ENCODE measurements at regions not wholly inside any gene's neighbourhood (a gene's known extent, or its start where the extent isn't known, plus 50 kb on each side); places are given as distances from the start of the nearest gene placed in this dataset.

DNA sequence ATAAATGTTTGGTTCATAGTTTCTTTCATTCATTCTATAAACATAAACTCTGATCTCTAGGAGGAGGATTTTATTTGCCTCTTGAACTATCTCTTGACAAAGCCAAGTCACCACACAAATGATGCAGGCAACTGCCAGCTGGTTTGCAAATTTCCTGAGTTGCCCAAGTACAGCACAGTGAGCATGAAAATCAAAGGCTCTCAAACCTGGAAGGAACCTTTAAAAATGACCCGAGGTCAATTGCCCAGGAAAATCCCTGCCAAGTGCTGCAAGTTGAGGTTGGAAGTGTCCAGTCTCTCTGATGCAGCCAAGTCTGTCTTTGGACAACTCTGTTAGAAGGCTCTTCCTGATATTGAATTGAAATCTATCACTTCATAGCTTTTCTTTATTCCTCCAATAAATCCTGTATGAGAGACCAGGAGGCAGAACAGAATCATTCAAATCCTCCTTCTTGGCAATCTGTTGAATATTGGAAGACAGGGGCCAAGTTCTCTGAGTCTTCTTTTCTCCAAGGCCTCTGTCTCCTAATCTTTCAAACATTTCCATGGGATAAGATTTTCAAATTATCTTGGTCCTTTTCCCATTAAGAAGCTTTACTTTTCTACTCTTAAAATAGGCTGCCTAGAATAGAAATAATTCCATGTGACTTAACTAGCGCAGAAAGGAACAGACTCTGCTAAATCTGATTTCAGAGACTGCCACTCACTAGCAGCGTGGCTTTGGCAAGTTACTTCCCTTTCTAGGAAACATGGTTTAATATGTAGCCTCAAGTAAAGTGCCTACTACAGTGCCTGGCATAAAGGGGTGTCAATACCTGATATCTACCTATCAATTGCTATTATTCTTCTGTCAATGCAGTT is 159.2 kb downstream of the SNX18 start:
- TF ChIP-seq POLR2AphosphoS5 (IDR thresholded peaks at IDR 0.05; ENCODE audit: low read depth, low read length) (no peak), TAF1 (IDR thresholded peaks at IDR 0.05; ENCODE audit: borderline replicate concordance, insufficient read depth, low read length) (no peak), SIN3A (IDR thresholded peaks at IDR 0.05; ENCODE audit: borderline replicate concordance, insufficient read depth, low read length) (no peak)
- TF ChIP-seq, protein P1, sequence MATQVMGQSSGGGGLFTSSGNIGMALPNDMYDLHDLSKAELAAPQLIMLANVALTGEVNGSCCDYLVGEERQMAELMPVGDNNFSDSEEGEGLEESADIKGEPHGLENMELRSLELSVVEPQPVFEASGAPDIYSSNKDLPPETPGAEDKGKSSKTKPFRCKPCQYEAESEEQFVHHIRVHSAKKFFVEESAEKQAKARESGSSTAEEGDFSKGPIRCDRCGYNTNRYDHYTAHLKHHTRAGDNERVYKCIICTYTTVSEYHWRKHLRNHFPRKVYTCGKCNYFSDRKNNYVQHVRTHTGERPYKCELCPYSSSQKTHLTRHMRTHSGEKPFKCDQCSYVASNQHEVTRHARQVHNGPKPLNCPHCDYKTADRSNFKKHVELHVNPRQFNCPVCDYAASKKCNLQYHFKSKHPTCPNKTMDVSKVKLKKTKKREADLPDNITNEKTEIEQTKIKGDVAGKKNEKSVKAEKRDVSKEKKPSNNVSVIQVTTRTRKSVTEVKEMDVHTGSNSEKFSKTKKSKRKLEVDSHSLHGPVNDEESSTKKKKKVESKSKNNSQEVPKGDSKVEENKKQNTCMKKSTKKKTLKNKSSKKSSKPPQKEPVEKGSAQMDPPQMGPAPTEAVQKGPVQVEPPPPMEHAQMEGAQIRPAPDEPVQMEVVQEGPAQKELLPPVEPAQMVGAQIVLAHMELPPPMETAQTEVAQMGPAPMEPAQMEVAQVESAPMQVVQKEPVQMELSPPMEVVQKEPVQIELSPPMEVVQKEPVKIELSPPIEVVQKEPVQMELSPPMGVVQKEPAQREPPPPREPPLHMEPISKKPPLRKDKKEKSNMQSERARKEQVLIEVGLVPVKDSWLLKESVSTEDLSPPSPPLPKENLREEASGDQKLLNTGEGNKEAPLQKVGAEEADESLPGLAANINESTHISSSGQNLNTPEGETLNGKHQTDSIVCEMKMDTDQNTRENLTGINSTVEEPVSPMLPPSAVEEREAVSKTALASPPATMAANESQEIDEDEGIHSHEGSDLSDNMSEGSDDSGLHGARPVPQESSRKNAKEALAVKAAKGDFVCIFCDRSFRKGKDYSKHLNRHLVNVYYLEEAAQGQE (IDR thresholded peaks at IDR 0.05; ENCODE audit: insufficient read depth in 1 of 2, low read depth in 2 of 2, low read length in 2 of 2) = no peak

Data from PFSK-1 (cell line).